HL-60 (cell line): ENCODE measurements at regions not wholly inside any gene's neighbourhood (a gene's known extent, or its start where the extent isn't known, plus 50 kb on each side); places are given as distances from the start of the nearest gene placed in this dataset.
"Not testable (repeated sequence)": the region's sequence is repeated elsewhere in the genome, so short reads cannot be mapped to it uniquely, and the experiment has no call there.

Experiments used
- CTCF ChIP-seq: IDR thresholded peaks from one replicate; pipeline ENCODE4 v1.5.1; 2011; ENCODE audit warnings: low read length, control low read depth, inconsistent platforms; ENCODE audit not compliant: insufficient read depth
- GABPA ChIP-seq: IDR thresholded peaks from 2 replicates; pipeline ENCODE4 v1.6.1; 2012; ENCODE audit warnings: low read depth
- POLR2AphosphoS5 ChIP-seq: IDR thresholded peaks from 2 replicates; pipeline ENCODE4 v1.6.1; 2012; ENCODE audit warnings: low read depth
- SPI1 ChIP-seq: IDR thresholded peaks from 2 replicates; pipeline ENCODE4 v1.6.1; 2012; ENCODE audit warnings: low read depth, mild to moderate bottlenecking, borderline replicate concordance
- TF ChIP-seq, protein P1 (sequence below): IDR thresholded peaks from 2 replicates; pipeline ENCODE4 v1.6.1; 2012; ENCODE audit warnings: low read depth; ENCODE audit not compliant: insufficient replicate concordance

DNA sequence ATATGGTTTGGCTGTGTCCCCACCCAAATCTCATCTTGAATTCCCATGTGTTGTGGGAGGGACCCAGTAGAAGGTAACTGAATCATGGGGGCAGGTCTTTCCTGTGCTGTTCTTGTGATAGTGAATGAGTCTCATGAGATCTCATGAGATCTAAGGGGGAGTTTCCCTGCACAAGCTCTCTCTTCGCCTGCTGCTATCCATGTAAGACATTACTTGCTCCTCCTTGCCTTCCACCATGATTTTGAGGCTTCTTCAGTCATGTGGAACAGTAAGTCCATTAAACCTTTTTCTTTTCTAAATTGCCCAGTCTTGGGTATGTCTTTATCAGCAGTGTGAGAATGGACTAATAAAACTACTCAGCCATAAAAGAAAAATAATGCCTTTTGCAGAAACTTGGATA lies 80.8 kb upstream of the SERPINE2 start:
- not testable (repeated sequence) for TF ChIP-seq CTCF, POLR2AphosphoS5, GABPA, SPI1
- TF ChIP-seq, protein P1, sequence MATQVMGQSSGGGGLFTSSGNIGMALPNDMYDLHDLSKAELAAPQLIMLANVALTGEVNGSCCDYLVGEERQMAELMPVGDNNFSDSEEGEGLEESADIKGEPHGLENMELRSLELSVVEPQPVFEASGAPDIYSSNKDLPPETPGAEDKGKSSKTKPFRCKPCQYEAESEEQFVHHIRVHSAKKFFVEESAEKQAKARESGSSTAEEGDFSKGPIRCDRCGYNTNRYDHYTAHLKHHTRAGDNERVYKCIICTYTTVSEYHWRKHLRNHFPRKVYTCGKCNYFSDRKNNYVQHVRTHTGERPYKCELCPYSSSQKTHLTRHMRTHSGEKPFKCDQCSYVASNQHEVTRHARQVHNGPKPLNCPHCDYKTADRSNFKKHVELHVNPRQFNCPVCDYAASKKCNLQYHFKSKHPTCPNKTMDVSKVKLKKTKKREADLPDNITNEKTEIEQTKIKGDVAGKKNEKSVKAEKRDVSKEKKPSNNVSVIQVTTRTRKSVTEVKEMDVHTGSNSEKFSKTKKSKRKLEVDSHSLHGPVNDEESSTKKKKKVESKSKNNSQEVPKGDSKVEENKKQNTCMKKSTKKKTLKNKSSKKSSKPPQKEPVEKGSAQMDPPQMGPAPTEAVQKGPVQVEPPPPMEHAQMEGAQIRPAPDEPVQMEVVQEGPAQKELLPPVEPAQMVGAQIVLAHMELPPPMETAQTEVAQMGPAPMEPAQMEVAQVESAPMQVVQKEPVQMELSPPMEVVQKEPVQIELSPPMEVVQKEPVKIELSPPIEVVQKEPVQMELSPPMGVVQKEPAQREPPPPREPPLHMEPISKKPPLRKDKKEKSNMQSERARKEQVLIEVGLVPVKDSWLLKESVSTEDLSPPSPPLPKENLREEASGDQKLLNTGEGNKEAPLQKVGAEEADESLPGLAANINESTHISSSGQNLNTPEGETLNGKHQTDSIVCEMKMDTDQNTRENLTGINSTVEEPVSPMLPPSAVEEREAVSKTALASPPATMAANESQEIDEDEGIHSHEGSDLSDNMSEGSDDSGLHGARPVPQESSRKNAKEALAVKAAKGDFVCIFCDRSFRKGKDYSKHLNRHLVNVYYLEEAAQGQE: not testable (repeated sequence)
